Activated CD8-positive, alpha-beta T cell treated with anti-CD3 and anti-CD28 coated beads for 36 hours (primary cell): ENCODE measurements at regions not wholly inside any gene's neighbourhood (a gene's known extent, or its start where the extent isn't known, plus 50 kb on each side); places are given as distances from the start of the nearest gene placed in this dataset.
A peak's percentile ranks its signal among the peaks of the same experiment; 100 is the strongest.
"Not testable (repeated sequence)": the region's sequence is repeated elsewhere in the genome, so short reads cannot be mapped to it uniquely, and the experiment has no call there.

Source experiments
- ATAC-seq: fragments of 200-7000 bp; cut with Tn5 transposase; one replicate; pipeline ENCODE4 v1.10.0; 2021; ENCODE audit warnings: mild to moderate bottlenecking, moderate library complexity
- CTCF ChIA-PET: fragments of 350-600 bp; sonication (Branson Sonifier 250); formaldehyde crosslinking; loops from one replicate; lab custom pipeline; 2021; ENCODE audit warnings: antibody characterized with exemption; lab: Charles Lee
- POLR2A ChIA-PET: fragments of 350-600 bp; sonication (Branson Sonifier 250); formaldehyde crosslinking; loops from one replicate; lab custom pipeline; 2021; ENCODE audit warnings: antibody characterized with exemption; lab: Charles Lee
- DNase-seq: peaks from one replicate; pipeline ENCODE4 v3.0.0-alpha.2; 2020
- H3K27ac Mint-ChIP-seq: one replicate; pipeline ENCODE4 v1.8.0; 2021; ENCODE audit warnings: mild to moderate bottlenecking, mixed read lengths
- H3K27me3 Mint-ChIP-seq: one replicate; pipeline ENCODE4 v1.8.0; 2021; ENCODE audit warnings: mixed read lengths
- H3K36me3 Mint-ChIP-seq: one replicate; pipeline ENCODE4 v1.8.0; 2021; ENCODE audit warnings: low read depth, mixed read lengths
- H3K4me1 Mint-ChIP-seq: one replicate; pipeline ENCODE4 v1.8.0; 2021; ENCODE audit warnings: low read depth, mixed read lengths
- H3K4me3 Mint-ChIP-seq: one replicate; pipeline ENCODE4 v1.8.0; 2021; ENCODE audit warnings: mild to moderate bottlenecking, moderate library complexity, mixed read lengths
- H3K9me3 Mint-ChIP-seq: one replicate; pipeline ENCODE4 v1.8.0; 2021; ENCODE audit warnings: mixed read lengths
- CTCF ChIP-seq: fragments of 200-600 bp; IDR thresholded peaks from one replicate; pipeline ENCODE4 v1.8.0; 2022; ENCODE audit warnings: antibody characterized with exemption, mild to moderate bottlenecking
- intact Hi-C: fragments of 100-400 bp; cut with micrococcal nuclease; formaldehyde crosslinking; loops from one replicate; pipeline ENCODE4 v1.10.0; 2022

GRCh38 chr3:150324788-150325187 is 83.3 kb upstream of the TSC22D2 start:
- H3K4me3 Mint-ChIP-seq, result no peak overlapping the region

GRCh38 chr3:150324245-150324644 is 83.9 kb upstream of the TSC22D2 start:
- intact Hi-C loops, result no loop called here
- no peak for ATAC-seq
- Mint-ChIP-seq H3K27ac (no peak overlapping the region), H3K36me3 (no peaks in the 10 kb centered on the region), H3K4me3 (no peak overlapping the region), H3K9me3 (no peaks in the 10 kb centered on the region), H3K4me1 (no peaks in the 10 kb centered on the region), H3K27me3 (peaks cover 13% of the 10 kb centered on the region)
- TF ChIP-seq CTCF, result no peak
- POLR2A ChIA-PET, result no interaction called here
- CTCF ChIA-PET, result interaction anchor here (1.1 kb wide), 1 partner anchor 26 kb away, joined by 3 read pairs; no protein-coding TSS in a partner anchor
- DNase-seq, result no peak

More at GRCh38 chr3:150324788-150325187, 83.3 kb upstream of the TSC22D2 start:
- Mint-ChIP-seq H3K27ac (no peak overlapping the region), H3K27me3 (peaks cover 13% of the 10 kb centered on the region), H3K9me3 (no peaks in the 10 kb centered on the region), H3K36me3 (no peaks in the 10 kb centered on the region), H3K4me1 (peaks cover 4% of the 10 kb centered on the region)
- intact Hi-C loops, result no loop called here
- ATAC-seq (peak; percentile 34), DNase-seq (no peak)
- ChIA-PET POLR2A (no interaction called here), CTCF (interaction anchor here (1.1 to 1.2 kb wide), 3 partner anchors 14 to 79 kb away, joined by 3 read pairs; no protein-coding TSS in a partner anchor)
- no peak for TF ChIP-seq CTCF

GRCh38 chr3:150323770-150324169 is 84.3 kb upstream of the TSC22D2 start:
- POLR2A ChIA-PET, result no interaction called here
- Mint-ChIP-seq H3K27me3 (peaks cover 13% of the 10 kb centered on the region), H3K4me3 (no peak overlapping the region), H3K9me3 (no peaks in the 10 kb centered on the region), H3K36me3 (no peaks in the 10 kb centered on the region), H3K27ac (no peak overlapping the region), H3K4me1 (no peaks in the 10 kb centered on the region)
- CTCF ChIA-PET, result no interaction called here
- ATAC-seq (no peak), DNase-seq (no peak)
- no peak for TF ChIP-seq CTCF
- intact Hi-C loops, result no loop called here

GRCh38 chr3:150323091-150323490 is 85.0 kb upstream of the TSC22D2 start:
- H3K9me3 Mint-ChIP-seq, H3K36me3 Mint-ChIP-seq, DNase-seq, H3K4me3 Mint-ChIP-seq, CTCF ChIA-PET, POLR2A ChIA-PET, H3K4me1 Mint-ChIP-seq, intact Hi-C loops, ATAC-seq, H3K27ac Mint-ChIP-seq: not testable (repeated sequence)
- peaks cover 13% of the 10 kb centered on the region for H3K27me3 Mint-ChIP-seq

- H3K9me3 Mint-ChIP-seq, H3K27ac Mint-ChIP-seq, H3K4me3 Mint-ChIP-seq, H3K36me3 Mint-ChIP-seq, DNase-seq, H3K4me1 Mint-ChIP-seq, ATAC-seq, intact Hi-C loops: not testable (repeated sequence)
- POLR2A ChIA-PET, result interaction anchor here (2.2 kb wide), 1 partner anchor 10 kb away, joined by 5 read pairs; no protein-coding TSS in a partner anchor
- H3K27me3 Mint-ChIP-seq, result peaks cover 12% of the 10 kb centered on the region
- CTCF ChIA-PET, result interaction anchor here (1.0 kb wide), 1 partner anchor 174 kb away, joined by 3 read pairs; no protein-coding TSS in a partner anchor
Observed at GRCh38 chr3:150320971-150321370, 87.1 kb upstream of the TSC22D2 start.

- ChIA-PET CTCF (no interaction called here), POLR2A (interaction anchor here (1.4 to 2.2 kb wide), 2 partner anchors 8 to 11 kb away, joined by 3 to 5 read pairs; no protein-coding TSS in a partner anchor)
- H3K27me3 Mint-ChIP-seq, result peaks cover 17% of the 10 kb centered on the region
- H3K27ac Mint-ChIP-seq, result no peak overlapping the region
- no peak overlapping the region for H3K4me3 Mint-ChIP-seq
- no peaks in the 10 kb centered on the region for H3K9me3 Mint-ChIP-seq
- no peak for TF ChIP-seq CTCF
- intact Hi-C loops, result no loop called here
- H3K4me1 Mint-ChIP-seq, result no peaks in the 10 kb centered on the region
- no peak for ATAC-seq
- no peaks in the 10 kb centered on the region for H3K36me3 Mint-ChIP-seq
- DNase-seq, result no peak
Observed at GRCh38 chr3:150319900-150320299, 88.2 kb upstream of the TSC22D2 start.
